Loucy (cell line): ENCODE measurements at regions not wholly inside any gene's neighbourhood (a gene's known extent, or its start where the extent isn't known, plus 50 kb on each side); places are given as distances from the start of the nearest gene placed in this dataset.

Source experiments
- CTCF ChIP-seq: fragments of 200-600 bp; sonication (generic); conservative IDR thresholded peaks from 2 replicates; pipeline ENCODE4 v1.5.1; 2014; ENCODE audit warnings: mild to moderate bottlenecking, antibody characterized with exemption, low read length
- EZH2phosphoT487 ChIP-seq: fragments of 200-600 bp; IDR thresholded peaks from 2 replicates; pipeline ENCODE4 v1.6.1; 2018; ENCODE audit warnings: antibody characterized with exemption, mild to moderate bottlenecking, moderate library complexity, borderline replicate concordance

- TF ChIP-seq CTCF, result no peak
- no peak for TF ChIP-seq EZH2phosphoT487
Measured at GRCh38 chr9:22817181-22817580, 370.6 kb downstream of the DMRTA1 start.
